PC-9 (cell line): ENCODE measurements at regions not wholly inside any gene's neighbourhood (a gene's known extent, or its start where the extent isn't known, plus 50 kb on each side); places are given as distances from the start of the nearest gene placed in this dataset.
"Not testable (repeated sequence)": the region's sequence is repeated elsewhere in the genome, so short reads cannot be mapped to it uniquely, and the experiment has no call there.

ENCODE experiments used
- BruUV-seq: library from RNA; stranded (reverse); fragments of 400-500 nt; replicated peaks from 2 replicates; lab custom pipeline; 2021; lab: Mats Ljungman, UMichigan
- CTCF ChIA-PET: fragments of 300-600 bp; sonication (Branson Sonifier 250); formaldehyde crosslinking; loops from one replicate; lab custom pipeline; 2022; ENCODE audit warnings: antibody characterized with exemption; lab: Charles Lee
- POLR2A ChIA-PET: fragments of 300-600 bp; sonication (Branson Sonifier 250); formaldehyde crosslinking; loops from one replicate; lab custom pipeline; 2022; ENCODE audit warnings: antibody characterized with exemption; ENCODE audit not compliant: unreplicated experiment; lab: Charles Lee
- DNase-seq, 2 experiments: peaks; one replicate each; pipeline versions ENCODE4 v3.0.0 to v3.0.0-alpha.2; 2015 to 2022; ENCODE audit warnings: mixed read lengths in 1 of 2
- H2AFZ ChIP-seq: fragments of 200-600 bp; sonication (generic); 2 replicates; pipeline ENCODE4 v1.8.1; 2017; ENCODE audit warnings: antibody characterized with exemption
- H3F3A ChIP-seq: fragments of 200-600 bp; sonication (generic); 2 replicates; pipeline ENCODE4 v1.8.1; 2017; ENCODE audit warnings: antibody characterized with exemption, mild to moderate bottlenecking, low read depth; ENCODE audit not compliant: insufficient read depth
- H3K27ac ChIP-seq: fragments of 200-600 bp; sonication (generic); 2 replicates; pipeline ENCODE4 v1.6.1; 2016; ENCODE audit warnings: mixed run types
- H3K27me3 ChIP-seq: fragments of 200-600 bp; sonication (generic); 2 replicates; pipeline ENCODE4 v1.6.1; 2016; ENCODE audit warnings: low read depth, mixed run types; ENCODE audit not compliant: insufficient read depth
- H3K36me3 ChIP-seq: fragments of 200-600 bp; sonication (generic); 2 replicates; pipeline ENCODE4 v1.6.1; 2016; ENCODE audit warnings: low read depth, mixed run types
- H3K4me1 ChIP-seq: fragments of 200-600 bp; sonication (generic); replicated peaks from 2 replicates; pipeline ENCODE4 v1.6.1; 2016; ENCODE audit warnings: mixed run types; ENCODE audit not compliant: insufficient read depth
- H3K4me2 ChIP-seq: fragments of 200-600 bp; sonication (generic); 2 replicates; pipeline ENCODE4 v1.6.1; 2017; ENCODE audit warnings: mixed run types
- H3K4me3 ChIP-seq: fragments of 200-600 bp; sonication (generic); 2 replicates; pipeline ENCODE4 v1.6.1; 2016; ENCODE audit warnings: mixed run types
- H3K79me2 ChIP-seq: fragments of 200-600 bp; sonication (generic); 2 replicates; pipeline ENCODE4 v1.6.1; 2017; ENCODE audit warnings: low read depth, mixed run types
- H3K9me2 ChIP-seq: fragments of 200-600 bp; sonication (generic); 2 replicates; pipeline ENCODE4 v1.8.1; 2017; ENCODE audit warnings: mild to moderate bottlenecking; ENCODE audit not compliant: insufficient read depth
- H3K9me3 ChIP-seq: fragments of 200-600 bp; sonication (generic); 2 replicates; pipeline ENCODE4 v1.8.1; 2016; ENCODE audit warnings: low read depth; ENCODE audit not compliant: insufficient read depth
- H4K20me1 ChIP-seq: fragments of 200-600 bp; sonication (generic); 2 replicates; pipeline ENCODE4 v1.8.1; 2017; ENCODE audit not compliant: insufficient read depth
- CTCF ChIP-seq: fragments of 200-600 bp; sonication (generic); conservative IDR thresholded peaks from 2 replicates; pipeline ENCODE4 v1.6.1; 2017; ENCODE audit warnings: mixed run types, antibody characterized with exemption, mild to moderate bottlenecking, moderate library complexity
- EZH2 ChIP-seq: fragments of 200-600 bp; sonication (generic); IDR thresholded peaks from 2 replicates; pipeline ENCODE4 v1.8.0; 2017; ENCODE audit warnings: antibody characterized with exemption, low read depth
- intact Hi-C: fragments of 100-400 bp; cut with micrococcal nuclease; formaldehyde crosslinking; loops from one replicate; pipeline ENCODE4 v1.10.0; 2022; ENCODE audit not compliant: unreplicated experiment

- H3K9me3 ChIP-seq = no peaks in the 10 kb centered on the region
- no peaks in the 10 kb centered on the region for H3K9me2 ChIP-seq
- no TSS peak for BruUV-seq
- no peaks in the 10 kb centered on the region for H3K4me1 ChIP-seq
- H3F3A ChIP-seq = no peaks in the 10 kb centered on the region
- DNase-seq = no peak
- intact Hi-C loops = no loop called here
- H3K4me2 ChIP-seq = no peak overlapping the region
- H3K4me3 ChIP-seq = no peak overlapping the region
- POLR2A ChIA-PET = no interaction called here
- no peaks in the 10 kb centered on the region for H3K79me2 ChIP-seq
- no peak overlapping the region for H3K27ac ChIP-seq
- H4K20me1 ChIP-seq = no peaks in the 10 kb centered on the region
- H3K27me3 ChIP-seq = no peaks in the 10 kb centered on the region
- H3K36me3 ChIP-seq = no peaks in the 10 kb centered on the region
- CTCF ChIA-PET = no interaction called here
- H2AFZ ChIP-seq = no peak overlapping the region
- TF ChIP-seq CTCF = no peak
- no peak for TF ChIP-seq EZH2
Observed at GRCh38 chr5:87579678-87580077, 166.9 kb upstream of the CCNH start.

- no peak overlapping the region for H2AFZ ChIP-seq
- no peak for TF ChIP-seq CTCF
- TF ChIP-seq EZH2 = no peak
- no peaks in the 10 kb centered on the region for H3F3A ChIP-seq
- H3K4me1 ChIP-seq = no peaks in the 10 kb centered on the region
- BruUV-seq = no TSS peak
- no peaks in the 10 kb centered on the region for H3K36me3 ChIP-seq
- H3K9me3 ChIP-seq = no peaks in the 10 kb centered on the region
- H3K27ac ChIP-seq = no peak overlapping the region
- intact Hi-C loops = no loop called here
- no peaks in the 10 kb centered on the region for H4K20me1 ChIP-seq
- H3K4me2 ChIP-seq = no peak overlapping the region
- H3K9me2 ChIP-seq = no peaks in the 10 kb centered on the region; the same call in 1 of the 2 replicates
- ChIA-PET CTCF (no interaction called here), POLR2A (no interaction called here)
- DNase-seq = no peak
- no peaks in the 10 kb centered on the region for H3K27me3 ChIP-seq
- H3K79me2 ChIP-seq = no peaks in the 10 kb centered on the region
- H3K4me3 ChIP-seq = no peak overlapping the region
Observed at GRCh38 chr5:87576867-87577266, 164.1 kb upstream of the CCNH start.

- DNase-seq, H3K9me3 ChIP-seq, H3K36me3 ChIP-seq, intact Hi-C loops, POLR2A ChIA-PET, CTCF ChIA-PET, BruUV-seq, H3K4me1 ChIP-seq, H4K20me1 ChIP-seq, H3K27ac ChIP-seq, H3K79me2 ChIP-seq, H3K4me3 ChIP-seq, H3K27me3 ChIP-seq, H2AFZ ChIP-seq, H3K4me2 ChIP-seq, H3K9me2 ChIP-seq, H3F3A ChIP-seq: not testable (repeated sequence)
Observed at GRCh38 chr5:87576306-87576705, 163.6 kb upstream of the CCNH start.

GRCh38 chr5:87574106-87574505 is 161.4 kb upstream of the CCNH start:
- ChIA-PET CTCF (no interaction called here), POLR2A (no interaction called here)
- H3K79me2 ChIP-seq = no peaks in the 10 kb centered on the region
- no peaks in the 10 kb centered on the region for H3K27me3 ChIP-seq
- intact Hi-C loops = no loop called here
- H3K27ac ChIP-seq = no peak overlapping the region
- H4K20me1 ChIP-seq = no peaks in the 10 kb centered on the region
- 0 out of 2 replicates have a peak, but pooled peaks cover 3% of the 10 kb centered on the region for H3K9me3 ChIP-seq
- BruUV-seq = no TSS peak
- TF ChIP-seq CTCF (no peak), EZH2 (no peak)
- no peak for DNase-seq
- no peaks in the 10 kb centered on the region for H3K4me1 ChIP-seq
- H3K9me2 ChIP-seq = no peaks in the 10 kb centered on the region; the same call in 1 of the 2 replicates
- H3K4me2 ChIP-seq = no peak overlapping the region
- no peaks in the 10 kb centered on the region for H3K36me3 ChIP-seq
- no peaks in the 10 kb centered on the region for H3F3A ChIP-seq
- H2AFZ ChIP-seq = no peak overlapping the region
- no peak overlapping the region for H3K4me3 ChIP-seq
